OCI-LY7 (cell line): ENCODE measurements at regions not wholly inside any gene's neighbourhood (a gene's known extent, or its start where the extent isn't known, plus 50 kb on each side); places are given as distances from the start of the nearest gene placed in this dataset.

ENCODE experiments used
- CTCF ChIP-seq: fragments of 200-600 bp; sonication (generic); conservative IDR thresholded peaks from 2 replicates; pipeline ENCODE4 v1.5.1; 2014; ENCODE audit warnings: mild to moderate bottlenecking, antibody characterized with exemption, low read length, moderate library complexity, mixed read lengths
- EZH2phosphoT487 ChIP-seq: fragments of 200-600 bp; sonication (generic); IDR thresholded peaks from 2 replicates; pipeline ENCODE4 v1.6.1; 2018; ENCODE audit warnings: low read depth, borderline replicate concordance, mild to moderate bottlenecking, mixed run types, antibody characterized with exemption, low read length, moderate library complexity, mixed read lengths

GRCh38 chr4:19857991-19858390 lies 393.7 kb upstream of the SLIT2 start:
- TF ChIP-seq CTCF (no peak), EZH2phosphoT487 (no peak)
